Endothelial cell (in vitro differentiated cells): ENCODE measurements at regions not wholly inside any gene's neighbourhood (a gene's known extent, or its start where the extent isn't known, plus 50 kb on each side); places are given as distances from the start of the nearest gene placed in this dataset.

Experiments used
- DNase-seq: peaks from one replicate; pipeline ENCODE4 v3.0.0; 2021; ENCODE audit warnings: low spot score
- H3K27ac Mint-ChIP-seq: one replicate; pipeline ENCODE4 v1.8.0; 2021; ENCODE audit warnings: mixed read lengths, inconsistent platforms; ENCODE audit not compliant: unreplicated experiment
- H3K27me3 Mint-ChIP-seq: one replicate; pipeline ENCODE4 v1.8.0; 2021; ENCODE audit warnings: mild to moderate bottlenecking, moderate library complexity, mixed read lengths, inconsistent platforms; ENCODE audit not compliant: unreplicated experiment
- H3K36me3 Mint-ChIP-seq: one replicate; pipeline ENCODE4 v1.8.0; 2021; ENCODE audit warnings: mild to moderate bottlenecking, low read depth, mixed read lengths, inconsistent platforms; ENCODE audit not compliant: unreplicated experiment
- H3K4me1 Mint-ChIP-seq: one replicate; pipeline ENCODE4 v1.8.0; 2021; ENCODE audit warnings: mild to moderate bottlenecking, mixed read lengths, inconsistent platforms; ENCODE audit not compliant: unreplicated experiment
- H3K4me3 Mint-ChIP-seq: one replicate; pipeline ENCODE4 v1.8.0; 2021; ENCODE audit warnings: mild to moderate bottlenecking, mixed read lengths, inconsistent platforms; ENCODE audit not compliant: unreplicated experiment
- H3K9me3 Mint-ChIP-seq: one replicate; pipeline ENCODE4 v1.8.0; 2021; ENCODE audit warnings: mixed read lengths, inconsistent platforms; ENCODE audit not compliant: unreplicated experiment
- TF ChIP-seq, protein P1 (sequence below): fragments of 200-600 bp; sonication (generic); IDR thresholded peaks from one replicate; pipeline ENCODE4 v1.5.0; 2021; ENCODE audit warnings: antibody characterized with exemption; ENCODE audit not compliant: unreplicated experiment

GRCh38 chr18:78092901-78093300 is 843.3 kb downstream of the GALR1 start:
- Mint-ChIP-seq H3K27me3 (peaks cover 7% of the 10 kb centered on the region), H3K4me1 (no peaks in the 10 kb centered on the region), H3K4me3 (no peak overlapping the region), H3K36me3 (no peaks in the 10 kb centered on the region), H3K27ac (no peak overlapping the region), H3K9me3 (peaks cover 40% of the 10 kb centered on the region)
- TF ChIP-seq, protein P1, sequence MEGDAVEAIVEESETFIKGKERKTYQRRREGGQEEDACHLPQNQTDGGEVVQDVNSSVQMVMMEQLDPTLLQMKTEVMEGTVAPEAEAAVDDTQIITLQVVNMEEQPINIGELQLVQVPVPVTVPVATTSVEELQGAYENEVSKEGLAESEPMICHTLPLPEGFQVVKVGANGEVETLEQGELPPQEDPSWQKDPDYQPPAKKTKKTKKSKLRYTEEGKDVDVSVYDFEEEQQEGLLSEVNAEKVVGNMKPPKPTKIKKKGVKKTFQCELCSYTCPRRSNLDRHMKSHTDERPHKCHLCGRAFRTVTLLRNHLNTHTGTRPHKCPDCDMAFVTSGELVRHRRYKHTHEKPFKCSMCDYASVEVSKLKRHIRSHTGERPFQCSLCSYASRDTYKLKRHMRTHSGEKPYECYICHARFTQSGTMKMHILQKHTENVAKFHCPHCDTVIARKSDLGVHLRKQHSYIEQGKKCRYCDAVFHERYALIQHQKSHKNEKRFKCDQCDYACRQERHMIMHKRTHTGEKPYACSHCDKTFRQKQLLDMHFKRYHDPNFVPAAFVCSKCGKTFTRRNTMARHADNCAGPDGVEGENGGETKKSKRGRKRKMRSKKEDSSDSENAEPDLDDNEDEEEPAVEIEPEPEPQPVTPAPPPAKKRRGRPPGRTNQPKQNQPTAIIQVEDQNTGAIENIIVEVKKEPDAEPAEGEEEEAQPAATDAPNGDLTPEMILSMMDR: no peak
- no peak for DNase-seq

DNA sequence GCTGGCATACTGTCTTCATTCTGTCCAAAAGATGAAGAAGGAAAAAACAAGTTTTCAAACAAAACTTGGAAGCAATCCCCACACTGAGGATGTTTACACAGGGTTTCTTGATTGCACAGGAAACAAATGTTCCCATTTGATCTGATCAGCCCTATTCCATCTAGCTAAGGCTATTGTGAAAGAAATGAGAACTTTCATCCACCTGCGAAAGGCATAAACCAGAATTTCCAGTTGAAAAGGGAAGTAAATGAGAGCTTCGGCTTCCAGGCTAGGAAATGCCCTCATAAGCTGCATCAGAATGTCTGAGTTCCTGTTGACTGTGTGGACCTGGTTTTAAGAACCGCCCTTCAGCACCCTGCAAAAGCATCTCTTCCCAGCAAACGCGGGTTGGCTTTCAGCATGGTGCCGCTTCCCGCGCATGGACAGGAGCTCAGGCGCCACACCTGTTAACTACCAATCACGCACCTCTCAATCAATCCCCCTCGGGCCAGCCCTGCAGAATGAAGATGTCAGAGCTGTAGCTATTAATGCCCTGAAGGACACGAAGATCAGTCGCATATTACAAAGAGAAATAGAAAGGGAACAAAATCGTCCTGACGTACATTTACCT is 850.4 kb downstream of the GALR1 start:
- H3K36me3 Mint-ChIP-seq: peaks cover 13% of the 10 kb centered on the region
- H3K4me1 Mint-ChIP-seq: no peaks in the 10 kb centered on the region
- TF ChIP-seq, protein P1: no peak
- H3K4me3 Mint-ChIP-seq: no peak overlapping the region
- H3K27ac Mint-ChIP-seq: no peak overlapping the region
- peaks cover 38% of the 10 kb centered on the region for H3K9me3 Mint-ChIP-seq
- H3K27me3 Mint-ChIP-seq: peaks cover 8% of the 10 kb centered on the region
- no peak for DNase-seq

DNA sequence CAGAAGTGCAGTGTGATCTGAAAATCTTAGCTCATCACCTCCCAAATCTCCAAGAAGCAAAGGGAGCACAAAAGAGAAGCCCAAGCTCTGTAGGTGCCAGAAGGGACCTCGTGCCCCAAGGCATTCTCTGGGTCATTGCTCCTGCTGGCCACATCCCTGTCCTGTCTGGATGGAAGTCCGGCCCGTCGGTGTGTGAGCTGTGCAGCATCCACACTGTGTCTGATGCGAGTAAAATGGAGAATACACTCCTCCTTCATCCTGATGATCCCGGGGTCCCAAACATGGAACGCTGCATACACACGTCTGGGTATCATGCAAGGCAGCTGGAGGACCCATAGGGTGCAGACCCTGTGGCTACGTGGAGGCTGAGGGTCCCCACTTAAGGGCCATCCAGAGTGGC is 851.4 kb downstream of the GALR1 start:
- Mint-ChIP-seq H3K27ac (no peak overlapping the region), H3K4me1 (no peaks in the 10 kb centered on the region), H3K9me3 (peaks cover 40% of the 10 kb centered on the region), H3K4me3 (no peak overlapping the region), H3K36me3 (peaks cover 13% of the 10 kb centered on the region), H3K27me3 (peaks cover 6% of the 10 kb centered on the region)
- DNase-seq: no peak
- TF ChIP-seq, protein P1: no peak

GRCh38 chr18:78102135-78102534 is 852.5 kb downstream of the GALR1 start:
- Mint-ChIP-seq H3K9me3 (peaks cover 43% of the 10 kb centered on the region), H3K27me3 (peaks cover 6% of the 10 kb centered on the region), H3K4me1 (no peaks in the 10 kb centered on the region), H3K4me3 (no peak overlapping the region), H3K36me3 (peaks cover 13% of the 10 kb centered on the region), H3K27ac (no peak overlapping the region)
- TF ChIP-seq, protein P1: no peak
- no peak for DNase-seq

DNA sequence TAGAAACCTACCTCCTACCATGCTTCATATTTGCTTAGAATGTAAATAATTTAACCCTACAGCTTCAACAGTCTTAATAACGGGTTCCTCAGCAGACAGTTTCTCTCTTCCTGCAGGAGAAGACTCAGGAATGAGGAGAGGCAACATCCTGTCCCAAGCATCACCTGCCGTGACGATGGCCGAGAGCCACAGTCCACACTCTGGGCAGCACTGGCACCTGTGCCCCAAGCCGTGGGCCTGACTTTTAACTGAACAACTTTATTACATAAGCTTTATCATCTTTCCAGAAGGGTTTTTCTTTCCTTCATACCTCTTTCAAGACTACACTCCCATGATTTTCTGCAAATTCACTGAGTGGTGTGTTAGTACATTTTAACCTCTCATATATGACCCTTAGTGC is 856.0 kb downstream of the GALR1 start:
- no peak for DNase-seq
- Mint-ChIP-seq H3K27ac (no peak overlapping the region), H3K4me3 (no peak overlapping the region), H3K27me3 (peaks cover 6% of the 10 kb centered on the region), H3K9me3 (peaks cover 49% of the 10 kb centered on the region), H3K4me1 (no peaks in the 10 kb centered on the region), H3K36me3 (peaks cover 13% of the 10 kb centered on the region)
- TF ChIP-seq, protein P1: no peak
